Stomach (tissue), 8 donors: ENCODE measurements at regions not wholly inside any gene's neighbourhood (a gene's known extent, or its start where the extent isn't known, plus 50 kb on each side); places are given as distances from the start of the nearest gene placed in this dataset.
"Not testable (repeated sequence)": the region's sequence is repeated elsewhere in the genome, so short reads cannot be mapped to it uniquely, and the experiment has no call there.

ENCODE experiments used
- DNase-seq, 2 donors: peaks; one replicate each; pipeline versions ENCODE4 v3.0.0 to v3.0.0-alpha.2; 2013 to 2019
- H3K27ac ChIP-seq, 5 donors: fragments of 200-600 bp in 4 of 5; sonication (generic) in 4 of 5; one replicate each; pipeline ENCODE4 v1.5.1; 2013 to 2019; ENCODE audit warnings: mild to moderate bottlenecking in 1 of 5, moderate library complexity in 1 of 5
- H3K27me3 ChIP-seq, 3 donors: fragments of 200-600 bp; sonication (generic); one replicate each; pipeline ENCODE4 v1.5.1; 2017 to 2019; ENCODE audit warnings: mixed run types in 1 of 3
- H3K36me3 ChIP-seq, 4 donors: fragments of 200-600 bp; sonication (generic); 1 replicate in 3 of 4; 2 replicates in 1 of 4; pipeline ENCODE4 v1.5.1; 2016 to 2019
- H3K4me1 ChIP-seq, 4 donors: fragments of 200-600 bp; sonication (generic); one replicate each; pipeline ENCODE4 v1.5.1; 2016 to 2019
- H3K4me3 ChIP-seq, 4 donors: fragments of 200-600 bp; sonication (generic) in 3 of 4; one replicate each; pipeline ENCODE4 v1.5.1; 2016 to 2019; ENCODE audit warnings: mild to moderate bottlenecking in 1 of 4
- H3K9me3 ChIP-seq, 4 donors: fragments of 200-600 bp; sonication (generic); one replicate each; pipeline ENCODE4 v1.5.1; 2016 to 2019
- CTCF ChIP-seq, 7 experiments: fragments of 450-650 bp in 4 of 7; fragments of 200-600 bp in 3 of 7; sonication (generic) in 3 of 7; IDR thresholded peaks; one replicate each; pipeline ENCODE4 v1.5.1; 2016 to 2019; ENCODE audit warnings: antibody characterized with exemption in 7 of 7, control low read depth in 2 of 7, mild to moderate bottlenecking in 1 of 7
- EP300 ChIP-seq: sonication (generic); formaldehyde crosslinking; IDR thresholded peaks from one replicate; pipeline ENCODE4 v1.6.1; 2017; ENCODE audit warnings: antibody characterized with exemption
- POLR2A ChIP-seq, 4 donors: fragments of 450-650 bp; IDR thresholded peaks; one replicate each; pipeline ENCODE4 v1.6.1; 2016; ENCODE audit warnings: antibody characterized with exemption in 4 of 4, control low read depth in 2 of 4, mild to moderate bottlenecking in 1 of 4, moderate library complexity in 1 of 4
- POLR2AphosphoS5 ChIP-seq, 3 donors: sonication (generic); formaldehyde crosslinking; IDR thresholded peaks; one replicate each; pipeline ENCODE4 v1.6.1; 2016; ENCODE audit warnings: antibody characterized with exemption in 3 of 3
- WGBS, 5 donors: extraction: QIAGEN DNeasy Blood & Tissue Kit in 3 of 5; methylation state at CpG; one replicate each; pipeline versions ENCODE4 v1.1.5 to v1.1.7; 2013 to 2018; 5-methylcytosine and 5-hydroxymethylcytosine counted together
- intact Hi-C: fragments of 100-400 bp; cut with DNase I; formaldehyde crosslinking; loops from one replicate; pipeline ENCODE4 v1.15.1; 2023; ENCODE audit warnings: low total_unique reads
- donor health status: healthy with polysubstance abuse.
- donor health status: Bipolar disorder and iron deficiency.
- donor health status: healthy.

GRCh38 chr1:96559181-96559580 is 162.4 kb upstream of the PTBP2 start:
- Histone ChIP-seq H3K27me3 (no peaks in the 10 kb centered on the region), H3K9me3 (peaks cover 0 to 9% (median 0%) of the 10 kb centered on the region in 4 donors), H3K36me3 (no peaks in the 10 kb centered on the region), H3K27ac (no peak overlapping the region), H3K4me1 (no peaks in the 10 kb centered on the region), H3K4me3 (no peak overlapping the region)
- intact Hi-C loops = no loop called here
- DNase-seq = no peak
- 69 to 86% (median 74%) methylated on average over 4 of the region's 4 CpGs for WGBS, 5 donors
- TF ChIP-seq CTCF (IDR thresholded peaks at IDR 0.05) (no peak), POLR2A (IDR thresholded peaks at IDR 0.05) (no peak), EP300 (no peak), POLR2AphosphoS5 (IDR thresholded peaks at IDR 0.05) (no peak)

- TF ChIP-seq CTCF (IDR thresholded peaks at IDR 0.05) (no peak), POLR2AphosphoS5 (IDR thresholded peaks at IDR 0.05) (peak in 2 of 3 donors; percentile 9 to 51), POLR2A (IDR thresholded peaks at IDR 0.05) (no peak), EP300 (no peak)
- H3K9me3 ChIP-seq = peaks cover 0 to 9% (median 0%) of the 10 kb centered on the region in 4 donors
- no peak overlapping the region for H3K27ac ChIP-seq
- 78 to 91% (median 86%) methylated on average over 4 of the region's 4 CpGs for WGBS, 5 donors
- no peaks in the 10 kb centered on the region for H3K27me3 ChIP-seq
- peak in 1 of 2 donors; percentile 23 for DNase-seq
- intact Hi-C loops = no loop called here
- no peaks in the 10 kb centered on the region for H3K36me3 ChIP-seq
- H3K4me3 ChIP-seq = no peak overlapping the region
- H3K4me1 ChIP-seq = no peaks in the 10 kb centered on the region
Measured at GRCh38 chr1:96559707-96560596, 161.6 kb upstream of the PTBP2 start.

- no peak for TF ChIP-seq POLR2AphosphoS5 (IDR thresholded peaks at IDR 0.05)
- no peak for TF ChIP-seq POLR2A (IDR thresholded peaks at IDR 0.05)
- TF ChIP-seq CTCF (IDR thresholded peaks at IDR 0.05) = no peak
- TF ChIP-seq EP300 = no peak
- intact Hi-C loops = no loop called here
- Histone ChIP-seq H3K4me3 (no peak overlapping the region), H3K27me3 (no peaks in the 10 kb centered on the region), H3K36me3 (no peaks in the 10 kb centered on the region), H3K4me1 (no peaks in the 10 kb centered on the region), H3K27ac (no peak overlapping the region), H3K9me3 (peaks cover 0 to 9% (median 0%) of the 10 kb centered on the region in 4 donors)
- no peak for DNase-seq
Measured at GRCh38 chr1:96562094-96562493, 159.5 kb upstream of the PTBP2 start.

- intact Hi-C loops = not testable (repeated sequence)
Measured at GRCh38 chr1:96564401-96564800, 157.2 kb upstream of the PTBP2 start.

GRCh38 chr1:96565546-96565945 is 156.0 kb upstream of the PTBP2 start:
- H3K4me3 ChIP-seq = no peak overlapping the region
- H3K9me3 ChIP-seq = peaks cover 0 to 5% (median 0%) of the 10 kb centered on the region in 4 donors
- no peaks in the 10 kb centered on the region for H3K36me3 ChIP-seq
- no peak for DNase-seq
- H3K27ac ChIP-seq = no peak overlapping the region
- 53 to 64% (median 62%) methylated on average over 1 of the region's 1 CpG for WGBS, 5 donors
- no peaks in the 10 kb centered on the region for H3K27me3 ChIP-seq
- intact Hi-C loops = no loop called here
- TF ChIP-seq CTCF (IDR thresholded peaks at IDR 0.05) = no peak
- TF ChIP-seq POLR2AphosphoS5 (IDR thresholded peaks at IDR 0.05) = no peak
- TF ChIP-seq EP300 = no peak
- TF ChIP-seq POLR2A (IDR thresholded peaks at IDR 0.05) = no peak
- no peaks in the 10 kb centered on the region for H3K4me1 ChIP-seq

More at GRCh38 chr1:96564401-96564800, 157.2 kb upstream of the PTBP2 start:
- not testable (repeated sequence) for H3K27me3 ChIP-seq, H3K4me3 ChIP-seq, H3K4me1 ChIP-seq, H3K36me3 ChIP-seq, H3K27ac ChIP-seq, DNase-seq, H3K9me3 ChIP-seq
- WGBS, 5 donors = 80 to 95% (median 88%) methylated on average over 3 of the region's 3 CpGs
